Gastrocnemius medialis (tissue), 4 donors: ENCODE measurements at regions not wholly inside any gene's neighbourhood (a gene's known extent, or its start where the extent isn't known, plus 50 kb on each side); places are given as distances from the start of the nearest gene placed in this dataset.
"Not testable (repeated sequence)": the region's sequence is repeated elsewhere in the genome, so short reads cannot be mapped to it uniquely, and the experiment has no call there.

Source experiments
- ATAC-seq, 2 donors: fragments of 150-250 bp; one replicate each; pipeline ENCODE4 v1.9.1; 2016
- DNase-seq, 2 donors: peaks; one replicate each; pipeline ENCODE4 v3.0.0-alpha.2; 2019
- H3K27ac ChIP-seq, 4 donors: fragments of 200-600 bp; sonication (generic); 1 replicate in 1 of 4; 2 replicates in 3 of 4; pipeline ENCODE4 v1.5.1; 2016 to 2018; ENCODE audit warnings: mild to moderate bottlenecking in 2 of 4, moderate library complexity in 1 of 4
- H3K27me3 ChIP-seq, 3 donors: fragments of 200-600 bp; sonication (generic) in 2 of 3; 1 replicate in 1 of 3; 2 replicates in 2 of 3; pipeline versions ENCODE4 v1.5.1 to v1.6.0; 2016 to 2019; ENCODE audit warnings: mild to moderate bottlenecking in 1 of 3, moderate library complexity in 1 of 3
- H3K36me3 ChIP-seq, 2 donors: fragments of 200-600 bp; sonication (generic) in 1 of 2; one replicate each; pipeline ENCODE4 v1.5.1; 2017 to 2018
- H3K4me1 ChIP-seq, 2 donors: fragments of 200-600 bp; sonication (generic) in 1 of 2; one replicate each; pipeline ENCODE4 v1.5.1; 2016 to 2017; ENCODE audit warnings: mild to moderate bottlenecking in 2 of 2
- H3K4me3 ChIP-seq, 4 donors: fragments of 200-600 bp; sonication (generic) in 3 of 4; 1 replicate in 1 of 4; 2 replicates in 3 of 4; pipeline ENCODE4 v1.5.1; 2016 to 2019; ENCODE audit warnings: mild to moderate bottlenecking in 2 of 4
- H3K9me3 ChIP-seq, 3 donors: fragments of 200-600 bp; sonication (generic) in 2 of 3; 1 replicate in 1 of 3; 2 replicates in 2 of 3; pipeline ENCODE4 v1.5.1; 2016 to 2019
- CTCF ChIP-seq, 5 experiments: fragments of 450-650 bp in 3 of 5; fragments of 200-600 bp in 2 of 5; sonication (generic) in 2 of 5; IDR thresholded peaks in 4 of 5; conservative IDR thresholded peaks in 1 of 5; 1 replicate in 4 of 5; 2 replicates in 1 of 5; pipeline ENCODE4 v1.5.1; 2016 to 2019; ENCODE audit warnings: antibody characterized with exemption in 5 of 5, mild to moderate bottlenecking in 3 of 5, moderate library complexity in 3 of 5
- POLR2A ChIP-seq, 2 donors: fragments of 450-650 bp; IDR thresholded peaks; one replicate each; pipeline ENCODE4 v1.6.1; 2017; ENCODE audit warnings: antibody characterized with exemption in 2 of 2, mild to moderate bottlenecking in 2 of 2, moderate library complexity in 2 of 2
- in situ Hi-C, 4 donors: fragments of 200-750 bp; cut with MboI; loops; one replicate each; pipeline versions ENCODE4 v1.15.0 to v1.8.0; 2017; ENCODE audit warnings: low sequenced_read_pairs in 4 of 4
- intact Hi-C: fragments of 100-400 bp; cut with DNase I; formaldehyde crosslinking; loops from one replicate; pipeline ENCODE4 v1.15.1; 2023; ENCODE audit warnings: low total_unique reads

GRCh38 chr5:122694884-122695283 lies 80.0 kb upstream of the SNX2 start:
- Histone ChIP-seq H3K4me1 (no peaks in the 10 kb centered on the region), H3K36me3 (no peaks in the 10 kb centered on the region), H3K4me3 (no peak overlapping the region), H3K9me3 (no peaks in the 10 kb centered on the region), H3K27ac (no peak overlapping the region), H3K27me3 (no peaks in the 10 kb centered on the region)
- TF ChIP-seq CTCF (IDR thresholded peaks at IDR 0.05 in 4 of 5, conservative IDR thresholded peaks at IDR 0.05 in 1 of 5) = no peak
- no peak for TF ChIP-seq POLR2A (IDR thresholded peaks at IDR 0.05)
- no peak for ATAC-seq
- no peak for DNase-seq
- intact Hi-C loops = no loop called here
- in situ Hi-C loops = no loop called here

GRCh38 chr5:122696735-122697134 lies 78.1 kb upstream of the SNX2 start:
- H3K27ac ChIP-seq, intact Hi-C loops, H3K36me3 ChIP-seq, H3K4me3 ChIP-seq, ATAC-seq, in situ Hi-C loops, DNase-seq, H3K4me1 ChIP-seq, H3K27me3 ChIP-seq, H3K9me3 ChIP-seq: not testable (repeated sequence)

- no peak overlapping the region for H3K27ac ChIP-seq
- intact Hi-C loops (no loop called here), in situ Hi-C loops (no loop called here)
- no peak for DNase-seq
- H3K4me3 ChIP-seq = no peak overlapping the region
- no peaks in the 10 kb centered on the region for H3K9me3 ChIP-seq
- no peak for TF ChIP-seq CTCF (IDR thresholded peaks at IDR 0.05 in 4 of 5, conservative IDR thresholded peaks at IDR 0.05 in 1 of 5)
- no peak for TF ChIP-seq POLR2A (IDR thresholded peaks at IDR 0.05)
- H3K4me1 ChIP-seq = no peaks in the 10 kb centered on the region
- H3K27me3 ChIP-seq = no peaks in the 10 kb centered on the region
- H3K36me3 ChIP-seq = no peaks in the 10 kb centered on the region
- ATAC-seq = no peak
Observed at GRCh38 chr5:122697191-122697590, 77.7 kb upstream of the SNX2 start.

- Histone ChIP-seq H3K27ac (no peak overlapping the region), H3K4me1 (no peaks in the 10 kb centered on the region), H3K4me3 (no peak overlapping the region), H3K36me3 (no peaks in the 10 kb centered on the region), H3K9me3 (no peaks in the 10 kb centered on the region), H3K27me3 (no peaks in the 10 kb centered on the region)
- no peak for DNase-seq
- no peak for TF ChIP-seq POLR2A (IDR thresholded peaks at IDR 0.05)
- TF ChIP-seq CTCF (IDR thresholded peaks at IDR 0.05 in 4 of 5, conservative IDR thresholded peaks at IDR 0.05 in 1 of 5) = no peak
- no peak for ATAC-seq
- in situ Hi-C loops (no loop called here), intact Hi-C loops (no loop called here)
Observed at GRCh38 chr5:122699201-122699600, 75.7 kb upstream of the SNX2 start.

- ATAC-seq = no peak
- no peak for DNase-seq
- Histone ChIP-seq H3K4me1 (no peaks in the 10 kb centered on the region), H3K27ac (no peak overlapping the region), H3K4me3 (no peak overlapping the region), H3K9me3 (no peaks in the 10 kb centered on the region), H3K36me3 (no peaks in the 10 kb centered on the region), H3K27me3 (no peaks in the 10 kb centered on the region)
- TF ChIP-seq POLR2A (IDR thresholded peaks at IDR 0.05) = no peak
- no peak for TF ChIP-seq CTCF (IDR thresholded peaks at IDR 0.05 in 4 of 5, conservative IDR thresholded peaks at IDR 0.05 in 1 of 5)
- in situ Hi-C loops (no loop called here), intact Hi-C loops (no loop called here)
Observed at GRCh38 chr5:122701640-122702523, 73.0 kb upstream of the SNX2 start.
